ENCODE measurements at regions not wholly inside any gene's neighbourhood (a gene's known extent, or its start where the extent isn't known, plus 50 kb on each side); places are given as distances from the start of the nearest gene placed in this dataset.

DNA sequence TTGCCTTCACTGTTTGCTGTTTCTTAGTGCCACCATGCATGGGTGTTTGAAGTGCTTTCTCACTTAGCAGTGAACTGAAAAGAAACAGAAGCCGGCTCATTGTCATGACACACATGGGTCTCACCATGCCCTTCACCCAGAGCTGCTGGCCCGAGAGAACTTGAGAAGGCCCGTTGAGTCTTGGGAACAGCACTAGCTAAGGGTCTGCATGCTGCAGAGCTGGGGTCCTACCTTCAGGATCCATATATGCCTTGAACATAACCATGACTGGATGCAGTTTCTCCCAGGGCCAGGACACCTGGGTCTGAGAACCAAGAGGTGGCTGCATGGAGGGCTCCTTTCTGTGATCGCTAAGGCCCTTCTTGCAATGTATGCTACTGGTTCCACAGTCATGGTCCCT is 245.5 kb upstream of the HS6ST1 start:
- no peak for TF ChIP-seq CTCF (IDR thresholded peaks at IDR 0.05)
- Histone ChIP-seq H3K9me3 (no peaks in the 10 kb centered on the region), H3K27me3 (no peaks in the 10 kb centered on the region), H3K27ac (peak overlapping the region in 2 of 3 donors; percentile 23 to 39), H3K4me3 (replicated peaks in 1 of 3) (no peak overlapping the region), H3K36me3 (no peaks in the 10 kb centered on the region), H3K4me1 (peaks cover 16 to 18% of the 10 kb centered on the region in 2 donors)
- peak in 1 of 2 donors; percentile 42 for DNase-seq
- WGBS, 2 donors = 39 to 46% methylated on average over 3 to 4 of the region's 4 CpGs
- intact Hi-C loops (cut with DNase I) = no loop called here

DNA sequence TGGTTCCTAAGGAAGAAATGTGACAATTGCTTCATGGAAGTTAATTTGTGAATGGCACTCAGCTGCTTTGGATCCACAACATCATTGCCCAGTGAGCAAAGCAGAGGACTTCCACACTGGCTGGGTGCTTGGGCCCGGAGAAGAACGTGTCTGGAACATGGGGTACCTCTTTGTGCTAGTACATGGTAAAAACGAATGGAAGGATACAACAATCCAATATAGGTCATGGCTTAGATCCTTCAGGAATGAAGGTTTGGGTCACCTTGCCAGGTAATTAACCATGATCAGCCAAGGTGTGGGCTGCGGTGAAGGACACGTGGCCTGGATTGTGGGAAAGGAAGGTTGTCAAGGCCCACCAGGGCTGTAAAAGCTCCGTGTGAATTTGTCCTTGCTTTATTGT is 245.9 kb upstream of the HS6ST1 start:
- H3K4me1 ChIP-seq = peaks cover 16 to 18% of the 10 kb centered on the region in 2 donors
- H3K4me3 ChIP-seq (replicated peaks in 1 of 3) = no peak overlapping the region
- DNase-seq = no peak
- intact Hi-C loops (cut with DNase I) = no loop called here
- no peak for TF ChIP-seq POLR2A (IDR thresholded peaks at IDR 0.05)
- TF ChIP-seq CTCF (IDR thresholded peaks at IDR 0.05) = no peak
- 90 to 95% methylated on average over 6 of the region's 6 CpGs for WGBS, 2 donors
- H3K36me3 ChIP-seq = no peaks in the 10 kb centered on the region
- H3K27me3 ChIP-seq = no peaks in the 10 kb centered on the region
- H3K9me3 ChIP-seq = no peaks in the 10 kb centered on the region
- peak overlapping the region in 1 of 3 donors; percentile 39 for H3K27ac ChIP-seq

- TF ChIP-seq CTCF (IDR thresholded peaks at IDR 0.05) (no peak), POLR2A (IDR thresholded peaks at IDR 0.05) (no peak)
- DNase-seq = no peak
- Histone ChIP-seq H3K9me3 (no peaks in the 10 kb centered on the region), H3K4me1 (peaks cover 16 to 18% of the 10 kb centered on the region in 2 donors), H3K4me3 (replicated peaks in 1 of 3) (no peak overlapping the region), H3K36me3 (no peaks in the 10 kb centered on the region), H3K27ac (no peak overlapping the region), H3K27me3 (no peaks in the 10 kb centered on the region)
- intact Hi-C loops (cut with DNase I) = no loop called here
- 93 to 95% methylated on average over 4 of the region's 4 CpGs for WGBS, 2 donors
These were observed 246.8 kb upstream of the HS6ST1 start for GRCh38 chr2:128565441-128565840.

DNA sequence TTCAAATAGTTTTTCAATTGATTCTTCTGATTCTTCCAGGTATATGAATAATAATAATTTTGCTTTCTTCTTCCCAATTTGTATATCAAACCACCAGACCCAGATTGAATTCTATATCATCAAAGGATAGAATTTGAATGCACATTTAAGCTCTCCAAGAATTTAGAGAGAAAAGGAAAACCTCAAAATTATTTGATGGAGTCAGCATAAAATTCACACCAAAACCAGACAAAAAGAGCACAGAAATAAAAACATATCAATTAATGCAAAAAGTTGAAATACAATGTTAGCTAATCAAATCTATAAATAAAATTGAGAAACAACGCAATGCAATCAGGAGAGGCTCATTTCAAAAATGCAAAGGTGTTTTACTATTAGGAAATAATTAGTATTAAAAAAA is 248.0 kb upstream of the HS6ST1 start:
- Histone ChIP-seq H3K4me1 (peaks cover 16 to 18% of the 10 kb centered on the region in 2 donors), H3K36me3 (no peaks in the 10 kb centered on the region), H3K27me3 (no peaks in the 10 kb centered on the region), H3K4me3 (replicated peaks in 1 of 3) (no peak overlapping the region), H3K27ac (no peak overlapping the region), H3K9me3 (no peaks in the 10 kb centered on the region)
- intact Hi-C loops (cut with DNase I) = no loop called here
- no peak for TF ChIP-seq POLR2A (IDR thresholded peaks at IDR 0.05)
- TF ChIP-seq CTCF (IDR thresholded peaks at IDR 0.05) = no peak
- 94 to 98% methylated on average over 1 of the region's 1 CpG for WGBS, 2 donors
- DNase-seq = no peak

- H3K4me3 ChIP-seq (replicated peaks in 1 of 3) = no peak overlapping the region
- DNase-seq = no peak
- TF ChIP-seq POLR2A (IDR thresholded peaks at IDR 0.05) (no peak), CTCF (IDR thresholded peaks at IDR 0.05) (no peak)
- intact Hi-C loops (cut with DNase I) = no loop called here
- 75 to 81% methylated on average over 5 of the region's 5 CpGs for WGBS, 2 donors
- no peaks in the 10 kb centered on the region for H3K36me3 ChIP-seq
- no peaks in the 10 kb centered on the region for H3K9me3 ChIP-seq
- H3K27me3 ChIP-seq = no peaks in the 10 kb centered on the region
- H3K27ac ChIP-seq = no peak overlapping the region
- peaks cover 12 to 14% of the 10 kb centered on the region in 2 donors for H3K4me1 ChIP-seq
These were observed 249.4 kb upstream of the HS6ST1 start for GRCh38 chr2:128568106-128568505.

Measured in thyroid gland (tissue), 4 donors.